K562 (cell line): ENCODE measurements at regions not wholly inside any gene's neighbourhood (a gene's known extent, or its start where the extent isn't known, plus 50 kb on each side); places are given as distances from the start of the nearest gene placed in this dataset.
"Not testable (repeated sequence)": the region's sequence is repeated elsewhere in the genome, so short reads cannot be mapped to it uniquely, and the experiment has no call there.

Experiments used
- ARID1B ChIP-seq: fragments of 450-650 bp; IDR thresholded peaks from 2 replicates; pipeline ENCODE4 v1.6.1; 2016; ENCODE audit warnings: antibody characterized with exemption, mild to moderate bottlenecking, inconsistent platforms
- CBFA2T2 ChIP-seq: fragments of 450-650 bp; conservative IDR thresholded peaks from 2 replicates; pipeline ENCODE4 v1.6.1; 2017; ENCODE audit warnings: mild to moderate bottlenecking
- CEBPB ChIP-seq: fragments of 450-650 bp; IDR thresholded peaks from 2 replicates; pipeline ENCODE4 v1.6.1; 2016; ENCODE audit warnings: missing genetic modification characterization, missing compliant biosample characterization
- CREB1 ChIP-seq, 2 experiments: sonication (generic) in 1 of 2; formaldehyde crosslinking in 1 of 2; IDR thresholded peaks; 2 replicates each; pipeline versions ENCODE4 v1.6.1 to v1.8.0; 2012 to 2022; ENCODE audit warnings: inconsistent platforms in 1 of 2, mild to moderate bottlenecking in 1 of 2, missing genetic modification reagents in 1 of 2, moderate library complexity in 1 of 2
- CREM ChIP-seq: IDR thresholded peaks from 2 replicates; pipeline ENCODE4 v1.6.1; 2014; ENCODE audit warnings: antibody characterized with exemption, low read depth
- DMBX1 ChIP-seq: fragments of 250-450 bp; sonication (Bioruptor Pico); IDR thresholded peaks from 2 replicates; pipeline ENCODE4 v1.8.0; 2022; ENCODE audit warnings: inconsistent platforms, mild to moderate bottlenecking, moderate library complexity, borderline replicate concordance
- EHMT2 ChIP-seq: fragments of 450-650 bp; IDR thresholded peaks from 2 replicates; pipeline ENCODE4 v1.6.1; 2018; ENCODE audit warnings: antibody characterized with exemption
- EP300 ChIP-seq: IDR thresholded peaks from 2 replicates; pipeline ENCODE4 v1.6.1; 2012; ENCODE audit warnings: low read length, improper control_type of control experiment
- FOXM1 ChIP-seq, 2 experiments: fragments of 450-650 bp in 1 of 2; sonication (generic) in 1 of 2; formaldehyde crosslinking in 1 of 2; IDR thresholded peaks; 2 replicates each; pipeline versions ENCODE4 v1.6.1 to v1.9.0; 2017 to 2022; ENCODE audit warnings: low read depth in 2 of 2, mild to moderate bottlenecking in 2 of 2, missing genetic modification reagents in 1 of 2, moderate library complexity in 1 of 2
- HLTF ChIP-seq: fragments of 450-650 bp; IDR thresholded peaks from 2 replicates; pipeline ENCODE4 v1.6.1; 2016
- KDM1A ChIP-seq, 2 experiments: fragments of 450-650 bp; IDR thresholded peaks; 2 replicates each; pipeline ENCODE4 v1.6.1; 2016; ENCODE audit warnings: mild to moderate bottlenecking in 2 of 2
- MBD2 ChIP-seq: sonication (generic); IDR thresholded peaks from 2 replicates; pipeline ENCODE4 v1.6.1; 2016; ENCODE audit warnings: low read depth, borderline replicate concordance
- MIER1 ChIP-seq: fragments of 450-650 bp; IDR thresholded peaks from 2 replicates; pipeline ENCODE4 v1.6.1; 2016; ENCODE audit warnings: antibody characterized with exemption, mild to moderate bottlenecking, low read depth
- MTA2 ChIP-seq: fragments of 450-650 bp; IDR thresholded peaks from 2 replicates; pipeline ENCODE4 v1.6.1; 2016; ENCODE audit warnings: low read depth
- MTA3 ChIP-seq: fragments of 450-650 bp; formaldehyde crosslinking; IDR thresholded peaks from 2 replicates; pipeline ENCODE4 v1.6.1; 2017; ENCODE audit warnings: mild to moderate bottlenecking, borderline replicate concordance
- NCOA1 ChIP-seq: fragments of 450-650 bp; IDR thresholded peaks from 2 replicates; pipeline ENCODE4 v1.6.1; 2016; ENCODE audit warnings: low read depth
- NFIC ChIP-seq: fragments of 450-650 bp; IDR thresholded peaks from 2 replicates; pipeline ENCODE4 v1.6.1; 2017; ENCODE audit warnings: mild to moderate bottlenecking, inconsistent platforms
- PRDM10 ChIP-seq: fragments of 450-650 bp; IDR thresholded peaks from 2 replicates; pipeline ENCODE4 v1.6.1; 2018; ENCODE audit not compliant: partially characterized antibody
- RAD21 ChIP-seq, 2 experiments: fragments of 250-450 bp in 1 of 2; fragments of 450-650 bp in 1 of 2; sonication (Bioruptor Pico) in 1 of 2; formaldehyde crosslinking in 1 of 2; IDR thresholded peaks in 1 of 2; conservative IDR thresholded peaks in 1 of 2; 2 replicates each; pipeline versions ENCODE4 v1.4.0 to v1.8.0; 2020 to 2022; ENCODE audit warnings: mild to moderate bottlenecking in 2 of 2, moderate library complexity in 1 of 2
- SMAD4 ChIP-seq: fragments of 250-450 bp; sonication (Bioruptor Pico); conservative IDR thresholded peaks from 2 replicates; pipeline ENCODE4 v1.8.0; 2021; ENCODE audit warnings: inconsistent platforms, mild to moderate bottlenecking, moderate library complexity
- SMARCA4 ChIP-seq: fragments of 450-650 bp; IDR thresholded peaks from 2 replicates; pipeline ENCODE4 v1.6.1; 2016
- TAF9B ChIP-seq: fragments of 450-650 bp; IDR thresholded peaks from 2 replicates; pipeline ENCODE4 v1.6.1; 2018; ENCODE audit warnings: mild to moderate bottlenecking; ENCODE audit not compliant: partially characterized antibody
- TBL1XR1 ChIP-seq, 2 experiments: IDR thresholded peaks; 2 replicates each; pipeline ENCODE4 v1.6.1; 2012; ENCODE audit warnings: improper control_type of control experiment in 2 of 2, low read length in 2 of 2, mild to moderate bottlenecking in 1 of 2
- TRIM24 ChIP-seq, 2 experiments: fragments of 450-650 bp; IDR thresholded peaks; 2 replicates each; pipeline ENCODE4 v1.6.1; 2016
- VEZF1 ChIP-seq: fragments of 200-800 bp; sonication (Bioruptor generic); IDR thresholded peaks from 2 replicates; pipeline ENCODE4 v1.6.1; 2017; ENCODE audit warnings: missing genetic modification characterization, missing compliant biosample characterization
- ZBTB7A ChIP-seq: IDR thresholded peaks from 2 replicates; pipeline ENCODE4 v1.6.1; 2011; ENCODE audit warnings: low read depth, mild to moderate bottlenecking, low read length, moderate library complexity, borderline replicate concordance; ENCODE audit not compliant: control insufficient read depth
- ZNF23 ChIP-seq: fragments of 250-450 bp; sonication (Bioruptor Pico); IDR thresholded peaks from 2 replicates; pipeline ENCODE4 v1.4.0; 2020; ENCODE audit warnings: mild to moderate bottlenecking

GRCh38 chr1:221958161-221958562 is 216.3 kb upstream of the DUSP10 start (continued):
- peak; percentile 66 for TF ChIP-seq DMBX1 (CRISPR knock-in tag)
- TF ChIP-seq CBFA2T2 = peak; percentile 90
- peak; percentile 72; the same call in 1 of the 2 replicates for TF ChIP-seq EP300
- TF ChIP-seq CREM = peak; percentile 55
- TF ChIP-seq ARID1B = peak; percentile 88
- TF ChIP-seq MTA2 = peak; percentile 55
- peak; percentile 89 to 92; a peak in 3 of 4 replicates for TF ChIP-seq TRIM24 (IDR thresholded peaks at IDR 0.05)
- peak; percentile 11; the same call in 1 of the 2 replicates for TF ChIP-seq FOXM1 (IDR thresholded peaks at IDR 0.05; ENCODE audit: low read depth)
- not testable (repeated sequence) for TF ChIP-seq FOXM1 (CRISPR knock-in tag; IDR thresholded peaks at IDR 0.05; ENCODE audit: low read depth); CREB1 (CRISPR knock-in tag; IDR thresholded peaks at IDR 0.05)
- TF ChIP-seq ZNF23 = 0 out of 2 replicates have a peak, but pooled peaks have one; percentile 30
- peak; percentile 66 for TF ChIP-seq SMARCA4
- 0 out of 2 replicates have a peak, but pooled peaks have one; percentile 43 for TF ChIP-seq HLTF
- TF ChIP-seq PRDM10 = peak; percentile 44
- peak; percentile 45; the same call in 1 of the 2 replicates for TF ChIP-seq CREB1 (IDR thresholded peaks at IDR 0.05)
- TF ChIP-seq ZBTB7A = peak; percentile 31; the same call in 1 of the 2 replicates
- TF ChIP-seq NFIC = peak; percentile 72
- 0 out of 4 replicates have a peak, but pooled peaks of 1 of the 2 experiments have one; percentile 10 for TF ChIP-seq TBL1XR1 (IDR thresholded peaks at IDR 0.05; ENCODE audit: low read length in 2 of 2)
- peak; percentile 80 for TF ChIP-seq SMAD4 (CRISPR knock-in tag)
- TF ChIP-seq VEZF1 (CRISPR knock-in tag) = peak; percentile 59
- peak; percentile 92 for TF ChIP-seq EHMT2
- TF ChIP-seq TAF9B = peak; percentile 44
- TF ChIP-seq MBD2 = 0 out of 2 replicates have a peak, but pooled peaks have one; percentile 25
- TF ChIP-seq KDM1A (IDR thresholded peaks at IDR 0.05) = peak; percentile 58 to 65; a peak in 3 of 4 replicates
- 0 out of 2 replicates have a peak, but pooled peaks have one; percentile 24 for TF ChIP-seq MTA3
- TF ChIP-seq RAD21 (CRISPR knock-in tag; conservative IDR thresholded peaks at IDR 0.05 in 1 of 2, IDR thresholded peaks at IDR 0.05 in 1 of 2) = peak in 1 of 2 experiments; percentile 29; a peak in 2 of 4 replicates
- peak; percentile 44; the same call in 1 of the 2 replicates for TF ChIP-seq CEBPB (tag)
- peak; percentile 65; the same call in 1 of the 2 replicates for TF ChIP-seq NCOA1
- TF ChIP-seq MIER1 = 0 out of 2 replicates have a peak, but pooled peaks have one; percentile 36
